RWPE1 (cell line): ENCODE measurements at regions not wholly inside any gene's neighbourhood (a gene's known extent, or its start where the extent isn't known, plus 50 kb on each side); places are given as distances from the start of the nearest gene placed in this dataset.

Experiments used
- CTCF ChIA-PET: fragments of 350-600 bp; sonication (Branson Sonifier 250); formaldehyde crosslinking; extraction: SDS; loops from one replicate; lab custom pipeline; 2021; lab: Yijun Ruan, JAX
- POLR2A ChIA-PET: fragments of 400-600 bp; formaldehyde crosslinking; extraction: SDS; loops from one replicate; lab custom pipeline; 2020; ENCODE audit warnings: antibody characterized with exemption; ENCODE audit not compliant: low non-redundant PET; lab: Yijun Ruan, JAX
- DNase-seq: peaks from one replicate; pipeline ENCODE4 v3.0.0; 2012; ENCODE audit warnings: low spot score
- H3K27ac ChIP-seq: fragments of 450-650 bp; 2 replicates; pipeline ENCODE4 v1.5.1; 2017
- CTCF ChIP-seq: fragments of 450-650 bp; conservative IDR thresholded peaks from 2 replicates; pipeline ENCODE4 v1.5.1; 2017; ENCODE audit warnings: low read depth, mild to moderate bottlenecking

- TF ChIP-seq CTCF = no peak
- DNase-seq = no peak
- H3K27ac ChIP-seq = no peak overlapping the region
- POLR2A ChIA-PET = no interaction called here
- CTCF ChIA-PET = no interaction called here
These were observed 561.4 kb downstream of the CAAP1 start for GRCh38 chr9:26331223-26331622.

- POLR2A ChIA-PET = no interaction called here
- CTCF ChIA-PET = no interaction called here
- no peak overlapping the region for H3K27ac ChIP-seq
- TF ChIP-seq CTCF = no peak
- DNase-seq = no peak
These were observed 562.6 kb downstream of the CAAP1 start for GRCh38 chr9:26329974-26330373.

GRCh38 chr9:26326563-26326962, 566.0 kb downstream of the CAAP1 start:
- no peak overlapping the region for H3K27ac ChIP-seq
- peak; percentile 21 for DNase-seq
- peak; percentile 94 for TF ChIP-seq CTCF
- ChIA-PET CTCF (interaction anchor here (0.6 to 0.8 kb wide), 7 partner anchors 35 to 1322 kb away, joined by 3 read pairs; no protein-coding TSS in a partner anchor), POLR2A (no interaction called here)

GRCh38 chr9:26325444-26325829, 567.2 kb downstream of the CAAP1 start:
- CTCF ChIA-PET = interaction anchor here (0.5 to 0.7 kb wide), 2 partner anchors 202 to 362 kb away, joined by 3 read pairs; no protein-coding TSS in a partner anchor
- no peak overlapping the region for H3K27ac ChIP-seq
- TF ChIP-seq CTCF = no peak
- DNase-seq = no peak
- POLR2A ChIA-PET = no interaction called here

- no peak for DNase-seq
- ChIA-PET POLR2A (no interaction called here), CTCF (interaction anchor here (0.5 to 0.7 kb wide), 2 partner anchors 201 to 362 kb away, joined by 3 read pairs; no protein-coding TSS in a partner anchor)
- H3K27ac ChIP-seq = no peak overlapping the region
- no peak for TF ChIP-seq CTCF
These were observed 567.7 kb downstream of the CAAP1 start for GRCh38 chr9:26324786-26325443.

GRCh38 chr9:26321935-26322334, 570.7 kb downstream of the CAAP1 start:
- ChIA-PET CTCF (no interaction called here), POLR2A (no interaction called here)
- no peak overlapping the region for H3K27ac ChIP-seq
- no peak for TF ChIP-seq CTCF
- no peak for DNase-seq
